PFSK-1 (cell line): ENCODE measurements at regions not wholly inside any gene's neighbourhood (a gene's known extent, or its start where the extent isn't known, plus 50 kb on each side); places are given as distances from the start of the nearest gene placed in this dataset.

ENCODE experiments used
- POLR2AphosphoS5 ChIP-seq: IDR thresholded peaks from 2 replicates; pipeline ENCODE4 v1.6.1; 2012; ENCODE audit warnings: low read depth, mild to moderate bottlenecking, control low read depth, low read length, moderate library complexity
- REST ChIP-seq, 2 experiments: IDR thresholded peaks; 2 replicates each; pipeline versions ENCODE4 v1.6.1 to v1.8.0; 2011 to 2012; ENCODE audit warnings: low read depth in 2 of 2, low read length in 2 of 2, control low read depth in 1 of 2, inconsistent platforms in 1 of 2, mild to moderate bottlenecking in 1 of 2, moderate library complexity in 1 of 2; ENCODE audit not compliant: insufficient read depth in 1 of 2
- SIN3A ChIP-seq: IDR thresholded peaks from 2 replicates; pipeline ENCODE4 v1.6.1; 2012; ENCODE audit warnings: mild to moderate bottlenecking, low read length, moderate library complexity, borderline replicate concordance; ENCODE audit not compliant: insufficient read depth
- TAF1 ChIP-seq: IDR thresholded peaks from 2 replicates; pipeline ENCODE4 v1.6.1; 2012; ENCODE audit warnings: low read length, control low read depth, borderline replicate concordance; ENCODE audit not compliant: insufficient read depth

- TF ChIP-seq POLR2AphosphoS5: no peak
- no peak for TF ChIP-seq TAF1
- TF ChIP-seq SIN3A: no peak
- TF ChIP-seq REST (IDR thresholded peaks at IDR 0.05; ENCODE audit: insufficient read depth in 1 of 2, low read depth in 2 of 2, low read length in 2 of 2): no peak
Measured at GRCh38 chr11:42669248-42669976, 642.4 kb upstream of the API5 start.
